KMS-11 (cell line): ENCODE measurements at regions not wholly inside any gene's neighbourhood (a gene's known extent, or its start where the extent isn't known, plus 50 kb on each side); places are given as distances from the start of the nearest gene placed in this dataset.

ENCODE experiments used
- H2AFZ ChIP-seq: fragments of 200-600 bp; sonication (generic); 2 replicates; pipeline ENCODE4 v1.6.1; 2016; ENCODE audit warnings: antibody characterized with exemption, mixed run types, low read depth
- H3K27ac ChIP-seq: fragments of 200-600 bp; sonication (generic); 2 replicates; pipeline ENCODE4 v1.6.1; 2016; ENCODE audit warnings: mild to moderate bottlenecking, mixed run types
- H3K27me3 ChIP-seq: fragments of 200-600 bp; sonication (generic); 2 replicates; pipeline ENCODE4 v1.6.1; 2017; ENCODE audit warnings: mild to moderate bottlenecking, low read depth, mixed run types, moderate library complexity; ENCODE audit not compliant: insufficient read depth
- H3K36me3 ChIP-seq: fragments of 200-600 bp; sonication (generic); 2 replicates; pipeline ENCODE4 v1.6.1; 2017; ENCODE audit warnings: mild to moderate bottlenecking, mixed run types; ENCODE audit not compliant: insufficient read depth
- H3K4me1 ChIP-seq: fragments of 200-600 bp; sonication (generic); 2 replicates; pipeline ENCODE4 v1.6.1; 2016; ENCODE audit warnings: mild to moderate bottlenecking, low read depth, mixed run types; ENCODE audit not compliant: poor library complexity, severe bottlenecking
- H3K4me2 ChIP-seq: fragments of 200-600 bp; sonication (generic); 2 replicates; pipeline ENCODE4 v1.7.0; 2016; ENCODE audit warnings: mild to moderate bottlenecking, mixed run types
- H3K4me3 ChIP-seq: fragments of 200-600 bp; sonication (generic); IDR thresholded peaks from 2 replicates; pipeline ENCODE4 v1.6.1; 2017; ENCODE audit warnings: low read depth, low read length, mixed read lengths; ENCODE audit not compliant: insufficient read depth
- H3K79me2 ChIP-seq: fragments of 200-600 bp; sonication (generic); 2 replicates; pipeline ENCODE4 v1.6.1; 2016; ENCODE audit warnings: low read depth, mixed run types; ENCODE audit not compliant: insufficient read depth
- H3K9ac ChIP-seq: fragments of 200-600 bp; sonication (generic); 2 replicates; pipeline ENCODE4 v1.6.1; 2016; ENCODE audit warnings: mild to moderate bottlenecking, mixed run types
- H4K20me1 ChIP-seq: fragments of 200-600 bp; sonication (generic); 2 replicates; pipeline ENCODE4 v1.6.1; 2016; ENCODE audit warnings: mild to moderate bottlenecking, mixed run types; ENCODE audit not compliant: insufficient read depth
- TF ChIP-seq, protein P1 (sequence below): fragments of 200-600 bp; sonication (generic); conservative IDR thresholded peaks from 2 replicates; pipeline ENCODE4 v1.6.1; 2017; ENCODE audit warnings: low read depth, mild to moderate bottlenecking, antibody characterized with exemption, low read length, moderate library complexity, mixed read lengths

DNA sequence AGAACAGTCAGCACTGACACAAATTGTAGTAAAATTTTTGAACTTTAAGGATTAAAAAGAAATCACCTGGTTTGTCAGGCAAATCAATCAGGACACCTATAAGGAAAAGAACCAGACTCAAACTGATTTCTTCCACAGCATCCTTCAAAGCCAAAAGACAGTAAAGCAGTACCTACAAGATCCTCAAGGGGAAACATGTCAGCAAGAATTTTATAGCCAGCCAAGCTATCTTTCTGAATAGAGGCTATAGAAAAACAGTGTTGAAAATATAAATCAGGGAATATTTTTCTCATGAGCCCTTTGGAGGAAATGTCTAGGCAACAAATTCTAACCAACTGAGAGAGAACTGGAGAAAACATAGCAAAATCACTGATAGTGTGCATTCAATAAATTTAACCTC is 301.4 kb upstream of the UBE2E2 start:
- no peak overlapping the region for H3K27ac ChIP-seq
- H3K4me1 ChIP-seq: no peaks in the 10 kb centered on the region
- H3K36me3 ChIP-seq: no peaks in the 10 kb centered on the region
- H3K4me2 ChIP-seq: no peak overlapping the region
- TF ChIP-seq, protein P1, sequence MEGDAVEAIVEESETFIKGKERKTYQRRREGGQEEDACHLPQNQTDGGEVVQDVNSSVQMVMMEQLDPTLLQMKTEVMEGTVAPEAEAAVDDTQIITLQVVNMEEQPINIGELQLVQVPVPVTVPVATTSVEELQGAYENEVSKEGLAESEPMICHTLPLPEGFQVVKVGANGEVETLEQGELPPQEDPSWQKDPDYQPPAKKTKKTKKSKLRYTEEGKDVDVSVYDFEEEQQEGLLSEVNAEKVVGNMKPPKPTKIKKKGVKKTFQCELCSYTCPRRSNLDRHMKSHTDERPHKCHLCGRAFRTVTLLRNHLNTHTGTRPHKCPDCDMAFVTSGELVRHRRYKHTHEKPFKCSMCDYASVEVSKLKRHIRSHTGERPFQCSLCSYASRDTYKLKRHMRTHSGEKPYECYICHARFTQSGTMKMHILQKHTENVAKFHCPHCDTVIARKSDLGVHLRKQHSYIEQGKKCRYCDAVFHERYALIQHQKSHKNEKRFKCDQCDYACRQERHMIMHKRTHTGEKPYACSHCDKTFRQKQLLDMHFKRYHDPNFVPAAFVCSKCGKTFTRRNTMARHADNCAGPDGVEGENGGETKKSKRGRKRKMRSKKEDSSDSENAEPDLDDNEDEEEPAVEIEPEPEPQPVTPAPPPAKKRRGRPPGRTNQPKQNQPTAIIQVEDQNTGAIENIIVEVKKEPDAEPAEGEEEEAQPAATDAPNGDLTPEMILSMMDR: no peak
- H4K20me1 ChIP-seq: no peaks in the 10 kb centered on the region
- no peaks in the 10 kb centered on the region for H3K79me2 ChIP-seq
- no peak overlapping the region for H2AFZ ChIP-seq
- no peak overlapping the region for H3K4me3 ChIP-seq
- H3K27me3 ChIP-seq: no peaks in the 10 kb centered on the region
- H3K9ac ChIP-seq: no peak overlapping the region

DNA sequence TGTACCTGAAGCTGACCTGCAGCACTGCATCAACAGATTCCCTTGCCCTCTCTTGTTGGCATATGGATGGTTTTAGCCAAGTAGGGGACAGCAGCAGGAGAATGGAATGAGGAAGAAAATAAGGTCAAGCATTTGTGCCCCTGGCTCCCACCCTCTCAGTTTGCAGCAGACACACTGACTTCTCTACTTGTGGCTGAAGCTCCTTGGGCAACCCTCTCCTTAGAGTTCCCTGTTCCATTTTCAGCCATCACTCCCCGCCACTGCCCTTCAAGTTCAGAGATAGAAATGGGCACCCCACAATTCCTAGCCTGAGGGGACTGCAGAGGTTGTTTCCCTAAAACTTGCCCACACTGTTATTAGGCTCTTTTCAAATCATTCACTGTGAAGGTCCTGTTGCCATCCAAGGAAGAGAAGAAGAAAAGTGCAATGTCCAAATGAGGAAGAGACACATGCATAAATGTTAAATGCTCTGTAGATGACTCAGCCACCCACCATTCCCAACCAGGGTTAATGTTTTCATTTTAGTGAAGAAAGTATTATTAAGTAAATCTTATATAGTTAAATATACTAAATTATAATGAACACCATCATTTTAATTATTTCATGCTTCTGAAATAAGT is 295.9 kb upstream of the UBE2E2 start:
- no peak overlapping the region for H3K27ac ChIP-seq
- H4K20me1 ChIP-seq: no peaks in the 10 kb centered on the region
- no peaks in the 10 kb centered on the region for H3K27me3 ChIP-seq
- TF ChIP-seq, protein P1: no peak
- H2AFZ ChIP-seq: no peak overlapping the region
- H3K9ac ChIP-seq: no peak overlapping the region
- H3K79me2 ChIP-seq: no peaks in the 10 kb centered on the region
- H3K4me1 ChIP-seq: no peaks in the 10 kb centered on the region
- H3K4me3 ChIP-seq: no peak overlapping the region
- H3K36me3 ChIP-seq: no peaks in the 10 kb centered on the region
- no peak overlapping the region for H3K4me2 ChIP-seq

- Histone ChIP-seq H3K4me3 (no peak overlapping the region), H3K4me1 (no peaks in the 10 kb centered on the region), H4K20me1 (no peaks in the 10 kb centered on the region), H3K4me2 (no peak overlapping the region), H3K27ac (no peak overlapping the region), H3K9ac (no peak overlapping the region), H3K79me2 (no peaks in the 10 kb centered on the region), H3K27me3 (no peaks in the 10 kb centered on the region), H2AFZ (no peak overlapping the region), H3K36me3 (no peaks in the 10 kb centered on the region)
- TF ChIP-seq, protein P1: no peak
Measured at GRCh38 chr3:22907796-22908195, 295.3 kb upstream of the UBE2E2 start.

- Histone ChIP-seq H2AFZ (no peak overlapping the region), H4K20me1 (no peaks in the 10 kb centered on the region), H3K4me2 (no peak overlapping the region), H3K27me3 (no peaks in the 10 kb centered on the region), H3K27ac (no peak overlapping the region), H3K79me2 (no peaks in the 10 kb centered on the region), H3K4me1 (no peaks in the 10 kb centered on the region), H3K9ac (no peak overlapping the region), H3K36me3 (no peaks in the 10 kb centered on the region), H3K4me3 (no peak overlapping the region)
- TF ChIP-seq, protein P1: no peak
Measured at GRCh38 chr3:22908989-22909507, 294.1 kb upstream of the UBE2E2 start.
